Ovary (tissue), 7 donors: ENCODE measurements at regions not wholly inside any gene's neighbourhood (a gene's known extent, or its start where the extent isn't known, plus 50 kb on each side); places are given as distances from the start of the nearest gene placed in this dataset.

Experiments
- DNase-seq, 5 donors: peaks; one replicate each; pipeline ENCODE4 v3.0.0-alpha.2; 2019 to 2020
- H3K27ac ChIP-seq, 2 donors: fragments of 200-600 bp; one replicate each; pipeline versions ENCODE4 v1.5.1 to v1.8.0; 2019 to 2022
- H3K27me3 ChIP-seq: fragments of 200-600 bp; one replicate; pipeline ENCODE4 v1.8.0; 2022
- H3K36me3 ChIP-seq: fragments of 200-600 bp; sonication (generic); one replicate; pipeline ENCODE4 v1.5.1; 2019
- H3K4me1 ChIP-seq: one replicate; pipeline ENCODE4 v1.8.1; 2013; ENCODE audit warnings: mild to moderate bottlenecking, moderate library complexity; ENCODE audit not compliant: insufficient read depth
- H3K4me3 ChIP-seq: fragments of 200-600 bp; sonication (generic); one replicate; pipeline ENCODE4 v1.5.1; 2017
- H3K9me3 ChIP-seq, 2 donors: fragments of 200-600 bp in 1 of 2; sonication (generic) in 1 of 2; one replicate each; pipeline versions ENCODE4 v1.5.1 to v1.8.1; 2013 to 2019; ENCODE audit warnings: mild to moderate bottlenecking in 1 of 2, moderate library complexity in 1 of 2
- CTCF ChIP-seq, 3 donors: fragments of 450-650 bp in 2 of 3; fragments of 200-600 bp in 1 of 3; IDR thresholded peaks; one replicate each; pipeline versions ENCODE4 v1.5.1 to v1.8.0; 2016 to 2022; ENCODE audit warnings: antibody characterized with exemption in 3 of 3, mild to moderate bottlenecking in 1 of 3
- EP300 ChIP-seq: sonication (generic); formaldehyde crosslinking; IDR thresholded peaks from one replicate; pipeline ENCODE4 v1.6.1; 2017; ENCODE audit warnings: antibody characterized with exemption
- POLR2A ChIP-seq: fragments of 450-650 bp; IDR thresholded peaks from one replicate; pipeline ENCODE4 v1.6.1; 2017; ENCODE audit warnings: antibody characterized with exemption, mild to moderate bottlenecking, moderate library complexity
- whole genome bisulfite sequencing, 3 donors: extraction: QIAGEN DNeasy Blood & Tissue Kit in 1 of 3; methylation state at CpG; one replicate each; pipeline versions ENCODE4 v1.1.5 to v1.1.7; 2013 to 2017; 5-methylcytosine and 5-hydroxymethylcytosine counted together
- intact Hi-C, 4 donors: fragments of 100-400 bp; cut with DNase I; formaldehyde crosslinking; loops; one replicate each; pipeline versions ENCODE4 v1.11.0 to v1.15.1; 2022 to 2023
- donor health status: DM: no; HTN: no; CAD: no; lungs with moderate emphysema.
- donor health status: DM: no; HTN: no; CAD: no.
- donor health status: Bipolar disorder and iron deficiency.
- donor health status: DM: no; HTN: no; CAD: no.
- donor health status: DM: yes; HTN: yes; CAD: no.

GRCh38 chr2:150578481-150578880 lies 91.0 kb upstream of the RND3 start:
- Histone ChIP-seq H3K4me3 (no peak overlapping the region), H3K9me3 (no peaks in the 10 kb centered on the region), H3K36me3 (no peaks in the 10 kb centered on the region), H3K27me3 (no peaks in the 10 kb centered on the region), H3K27ac (no peak overlapping the region), H3K4me1 (no peaks in the 10 kb centered on the region)
- 88 to 100% (median 94%) methylated on average over 2 of the region's 2 CpGs for WGBS, 3 donors
- TF ChIP-seq CTCF (IDR thresholded peaks at IDR 0.05) = no peak
- no peak for TF ChIP-seq EP300
- no peak for TF ChIP-seq POLR2A
- intact Hi-C loops = no loop called here
- no peak for DNase-seq

- no peaks in the 10 kb centered on the region for H3K9me3 ChIP-seq
- DNase-seq = no peak
- no peak overlapping the region for H3K4me3 ChIP-seq
- H3K36me3 ChIP-seq = no peaks in the 10 kb centered on the region
- intact Hi-C loops = no loop called here
- H3K27me3 ChIP-seq = no peaks in the 10 kb centered on the region
- H3K27ac ChIP-seq = no peak overlapping the region
- no peaks in the 10 kb centered on the region for H3K4me1 ChIP-seq
- 81 to 96% (median 95%) methylated on average over 1 of the region's 1 CpG for WGBS, 3 donors
- TF ChIP-seq CTCF (IDR thresholded peaks at IDR 0.05) (no peak), EP300 (no peak), POLR2A (no peak)
These were observed 88.4 kb upstream of the RND3 start for GRCh38 chr2:150575861-150576260.

- TF ChIP-seq POLR2A = no peak
- TF ChIP-seq CTCF (IDR thresholded peaks at IDR 0.05) = no peak
- no peak for TF ChIP-seq EP300
- Histone ChIP-seq H3K27ac (no peak overlapping the region), H3K4me1 (no peaks in the 10 kb centered on the region), H3K9me3 (no peaks in the 10 kb centered on the region), H3K4me3 (no peak overlapping the region), H3K27me3 (no peaks in the 10 kb centered on the region), H3K36me3 (no peaks in the 10 kb centered on the region)
- intact Hi-C loops = no loop called here
- no peak for DNase-seq
These were observed 85.5 kb upstream of the RND3 start for GRCh38 chr2:150572961-150573395.

- Histone ChIP-seq H3K27me3 (no peaks in the 10 kb centered on the region), H3K4me1 (no peaks in the 10 kb centered on the region), H3K4me3 (no peak overlapping the region), H3K36me3 (no peaks in the 10 kb centered on the region), H3K27ac (no peak overlapping the region), H3K9me3 (no peaks in the 10 kb centered on the region)
- TF ChIP-seq POLR2A (no peak), EP300 (no peak), CTCF (IDR thresholded peaks at IDR 0.05) (no peak)
- WGBS, 3 donors = 84 to 87% (median 86%) methylated on average over 6 of the region's 6 CpGs
- DNase-seq = no peak
- intact Hi-C loops = no loop called here
These were observed 84.8 kb upstream of the RND3 start for GRCh38 chr2:150572194-150572766.
